ENCODE measurements at regions not wholly inside any gene's neighbourhood (a gene's known extent, or its start where the extent isn't known, plus 50 kb on each side); places are given as distances from the start of the nearest gene placed in this dataset.

DNA sequence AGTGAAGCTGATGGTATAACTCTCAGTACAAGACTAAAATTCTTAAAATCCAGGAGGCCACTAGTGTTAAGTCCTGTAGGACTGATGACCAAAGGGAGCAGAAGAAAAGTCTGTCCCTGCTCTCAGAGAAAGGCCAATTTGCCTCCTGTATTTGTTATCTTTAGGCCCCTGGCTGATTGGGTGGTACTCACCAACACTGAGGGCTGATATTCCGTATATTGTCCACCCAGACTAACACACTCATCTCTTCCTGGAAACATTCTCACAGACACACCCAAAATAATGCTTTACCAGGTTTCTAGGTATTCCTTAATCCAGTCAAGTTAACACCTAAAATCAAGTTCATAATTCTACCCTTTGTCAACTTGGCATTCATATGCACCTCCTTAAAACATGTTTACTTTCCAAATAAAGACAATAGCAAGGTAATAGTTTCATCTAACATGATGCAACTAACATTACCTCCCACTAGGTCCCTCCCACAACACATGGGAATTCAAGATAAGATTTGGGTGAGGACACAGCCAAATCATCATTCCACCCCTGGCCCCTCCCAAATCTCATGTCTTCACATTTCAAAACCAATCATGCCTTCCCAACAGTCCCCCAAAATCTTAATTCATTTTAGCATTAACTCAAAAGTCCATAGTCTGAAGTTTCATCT, 84.3 kb downstream of the EGLN3 start:
- Mint-ChIP-seq H3K27ac (no peak overlapping the region), H3K27me3 (ENCODE audit: insufficient read depth, low read depth, poor library complexity) (peaks cover 3% of the 10 kb centered on the region), H3K9me3 (no peaks in the 10 kb centered on the region; the same call in 2 of the 3 replicates), H3K4me3 (no peak overlapping the region), H3K4me1 (no peaks in the 10 kb centered on the region; the same call in 2 of the 3 replicates), H3K36me3 (ENCODE audit: low read depth) (no peaks in the 10 kb centered on the region)
- H4K20me1 ChIP-seq (replicated peaks; ENCODE audit: insufficient read depth) = no peaks in the 10 kb centered on the region
- H3K4me2 ChIP-seq = no peak overlapping the region
- no peaks in the 10 kb centered on the region for H3K79me2 ChIP-seq (replicated peaks; ENCODE audit: insufficient read depth)
- no peaks in the 10 kb centered on the region for H3F3A ChIP-seq (replicated peaks; ENCODE audit: low read depth)
- H3K4me1 ChIP-seq (ENCODE audit: insufficient read depth) = no peaks in the 10 kb centered on the region
- H2AFZ ChIP-seq = no peak overlapping the region
- peaks cover 9% of the 10 kb centered on the region; the same call in 1 of the 2 replicates for H3K9me2 ChIP-seq (ENCODE audit: insufficient read depth)
- no peaks in the 10 kb centered on the region for H3K27me3 ChIP-seq (ENCODE audit: insufficient read depth)
- H3K36me3 ChIP-seq (ENCODE audit: insufficient read depth) = no peaks in the 10 kb centered on the region
- TF ChIP-seq EZH2 (IDR thresholded peaks at IDR 0.05; ENCODE audit: low read depth, unreplicated experiment) (no peak), ZNF331 (CRISPR knock-in tag; IDR thresholded peaks at IDR 0.05; ENCODE audit: low read depth) (no peak), JUNB (IDR thresholded peaks at IDR 0.05; ENCODE audit: unreplicated experiment) (no peak), ZNF114 (CRISPR knock-in tag; IDR thresholded peaks at IDR 0.05) (no peak), STAT1 (IDR thresholded peaks at IDR 0.05; ENCODE audit: unreplicated experiment) (no peak), POLR2AphosphoS5 (IDR thresholded peaks at IDR 0.05; ENCODE audit: low read depth) (no peak), CREB1 (CRISPR knock-in tag; IDR thresholded peaks at IDR 0.05; ENCODE audit: low read depth) (no peak)
- TF ChIP-seq, protein P1, sequence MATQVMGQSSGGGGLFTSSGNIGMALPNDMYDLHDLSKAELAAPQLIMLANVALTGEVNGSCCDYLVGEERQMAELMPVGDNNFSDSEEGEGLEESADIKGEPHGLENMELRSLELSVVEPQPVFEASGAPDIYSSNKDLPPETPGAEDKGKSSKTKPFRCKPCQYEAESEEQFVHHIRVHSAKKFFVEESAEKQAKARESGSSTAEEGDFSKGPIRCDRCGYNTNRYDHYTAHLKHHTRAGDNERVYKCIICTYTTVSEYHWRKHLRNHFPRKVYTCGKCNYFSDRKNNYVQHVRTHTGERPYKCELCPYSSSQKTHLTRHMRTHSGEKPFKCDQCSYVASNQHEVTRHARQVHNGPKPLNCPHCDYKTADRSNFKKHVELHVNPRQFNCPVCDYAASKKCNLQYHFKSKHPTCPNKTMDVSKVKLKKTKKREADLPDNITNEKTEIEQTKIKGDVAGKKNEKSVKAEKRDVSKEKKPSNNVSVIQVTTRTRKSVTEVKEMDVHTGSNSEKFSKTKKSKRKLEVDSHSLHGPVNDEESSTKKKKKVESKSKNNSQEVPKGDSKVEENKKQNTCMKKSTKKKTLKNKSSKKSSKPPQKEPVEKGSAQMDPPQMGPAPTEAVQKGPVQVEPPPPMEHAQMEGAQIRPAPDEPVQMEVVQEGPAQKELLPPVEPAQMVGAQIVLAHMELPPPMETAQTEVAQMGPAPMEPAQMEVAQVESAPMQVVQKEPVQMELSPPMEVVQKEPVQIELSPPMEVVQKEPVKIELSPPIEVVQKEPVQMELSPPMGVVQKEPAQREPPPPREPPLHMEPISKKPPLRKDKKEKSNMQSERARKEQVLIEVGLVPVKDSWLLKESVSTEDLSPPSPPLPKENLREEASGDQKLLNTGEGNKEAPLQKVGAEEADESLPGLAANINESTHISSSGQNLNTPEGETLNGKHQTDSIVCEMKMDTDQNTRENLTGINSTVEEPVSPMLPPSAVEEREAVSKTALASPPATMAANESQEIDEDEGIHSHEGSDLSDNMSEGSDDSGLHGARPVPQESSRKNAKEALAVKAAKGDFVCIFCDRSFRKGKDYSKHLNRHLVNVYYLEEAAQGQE (IDR thresholded peaks at IDR 0.05; ENCODE audit: unreplicated experiment) = no peak
- TF ChIP-seq, protein P2, sequence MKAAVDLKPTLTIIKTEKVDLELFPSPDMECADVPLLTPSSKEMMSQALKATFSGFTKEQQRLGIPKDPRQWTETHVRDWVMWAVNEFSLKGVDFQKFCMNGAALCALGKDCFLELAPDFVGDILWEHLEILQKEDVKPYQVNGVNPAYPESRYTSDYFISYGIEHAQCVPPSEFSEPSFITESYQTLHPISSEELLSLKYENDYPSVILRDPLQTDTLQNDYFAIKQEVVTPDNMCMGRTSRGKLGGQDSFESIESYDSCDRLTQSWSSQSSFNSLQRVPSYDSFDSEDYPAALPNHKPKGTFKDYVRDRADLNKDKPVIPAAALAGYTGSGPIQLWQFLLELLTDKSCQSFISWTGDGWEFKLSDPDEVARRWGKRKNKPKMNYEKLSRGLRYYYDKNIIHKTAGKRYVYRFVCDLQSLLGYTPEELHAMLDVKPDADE (IDR thresholded peaks at IDR 0.05) = no peak
- ATAC-seq = no peak
- DNase-seq (ENCODE audit: low spot score) = no peak
- H3K27ac ChIP-seq (ENCODE audit: low read depth) = no peak overlapping the region
- no peak overlapping the region for H3K4me3 ChIP-seq

DNA sequence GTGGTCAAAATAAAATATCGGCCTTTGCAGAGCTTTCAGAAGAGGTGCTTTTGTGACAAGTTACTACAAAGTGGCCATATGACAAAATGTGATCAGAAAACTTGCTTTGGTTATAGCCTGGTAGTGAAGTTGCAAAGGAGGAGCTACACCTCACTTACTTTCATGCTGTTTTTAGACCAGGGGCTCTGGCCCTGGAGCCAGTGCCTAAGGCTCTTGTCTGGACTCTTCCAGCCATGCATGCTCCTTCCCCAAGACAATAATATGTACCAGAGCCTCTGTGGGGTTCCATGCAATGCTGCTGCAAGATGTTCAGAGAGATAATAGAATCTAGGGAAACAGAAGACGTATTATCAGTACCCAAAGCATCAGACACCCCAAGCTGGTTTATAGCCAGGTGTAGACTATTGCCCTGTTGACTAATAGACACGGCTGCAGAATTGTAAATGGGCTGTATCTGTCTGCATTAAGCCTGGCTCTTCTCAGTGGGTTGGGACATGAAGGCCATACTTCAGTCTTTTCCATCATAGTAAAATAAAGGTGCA, 88.5 kb downstream of the EGLN3 start:
- no peaks in the 10 kb centered on the region for H3K9me3 Mint-ChIP-seq
- H3K36me3 Mint-ChIP-seq (ENCODE audit: low read depth) = no peaks in the 10 kb centered on the region
- Histone ChIP-seq H3K4me2 (no peak overlapping the region), H3K79me2 (replicated peaks; ENCODE audit: insufficient read depth) (no peaks in the 10 kb centered on the region), H3K27me3 (ENCODE audit: insufficient read depth) (no peaks in the 10 kb centered on the region), H3K36me3 (ENCODE audit: insufficient read depth) (no peaks in the 10 kb centered on the region), H3K27ac (ENCODE audit: low read depth) (no peak overlapping the region), H2AFZ (no peak overlapping the region), H3K4me1 (ENCODE audit: insufficient read depth) (no peaks in the 10 kb centered on the region), H3F3A (replicated peaks; ENCODE audit: low read depth) (no peaks in the 10 kb centered on the region), H3K4me3 (no peak overlapping the region), H3K9me2 (ENCODE audit: insufficient read depth) (peaks cover 9% of the 10 kb centered on the region; the same call in 1 of the 2 replicates), H4K20me1 (replicated peaks; ENCODE audit: insufficient read depth) (no peaks in the 10 kb centered on the region)
- H3K4me1 Mint-ChIP-seq = no peaks in the 10 kb centered on the region; the same call in 2 of the 3 replicates
- ATAC-seq (no peak), DNase-seq (ENCODE audit: low spot score) (no peak)
- no peak overlapping the region for H3K4me3 Mint-ChIP-seq
- no peak overlapping the region for H3K27ac Mint-ChIP-seq
- H3K27me3 Mint-ChIP-seq (ENCODE audit: insufficient read depth, low read depth, poor library complexity) = peaks cover 3% of the 10 kb centered on the region
- no peak for TF ChIP-seq EZH2phosphoT487 (IDR thresholded peaks at IDR 0.05; ENCODE audit: unreplicated experiment)
- no peak for TF ChIP-seq ZNF114 (CRISPR knock-in tag; IDR thresholded peaks at IDR 0.05)
- TF ChIP-seq EZH2 (IDR thresholded peaks at IDR 0.05; ENCODE audit: low read depth, unreplicated experiment) = no peak
- TF ChIP-seq ZNF331 (CRISPR knock-in tag; IDR thresholded peaks at IDR 0.05; ENCODE audit: low read depth) = no peak
- no peak for TF ChIP-seq CREB1 (CRISPR knock-in tag; IDR thresholded peaks at IDR 0.05; ENCODE audit: low read depth)
- no peak for TF ChIP-seq STAT1 (IDR thresholded peaks at IDR 0.05; ENCODE audit: unreplicated experiment)
